ENCODE measurements at regions not wholly inside any gene's neighbourhood (a gene's known extent, or its start where the extent isn't known, plus 50 kb on each side); places are given as distances from the start of the nearest gene placed in this dataset.

DNA sequence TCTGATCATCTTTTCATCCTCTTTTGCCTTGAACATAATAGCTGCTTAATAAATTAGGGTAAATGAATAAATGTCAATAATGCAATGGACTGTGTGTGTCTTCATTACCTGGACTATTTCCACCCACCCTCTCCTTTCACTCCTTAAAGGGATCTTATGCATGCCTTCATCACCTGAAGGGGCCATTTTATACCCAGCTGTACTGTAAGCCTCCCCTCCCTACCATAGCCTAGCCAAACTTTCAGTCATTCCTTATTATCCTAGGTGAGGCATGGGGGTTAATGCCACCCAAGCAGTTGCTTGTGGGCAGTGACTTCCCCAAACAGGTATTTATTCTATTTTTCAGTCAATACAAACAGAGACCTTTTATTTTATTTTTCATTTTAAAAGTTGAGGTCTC is 127.8 kb upstream of the PARP11 start:
- TF ChIP-seq BHLHE40 (IDR thresholded peaks at IDR 0.05; ENCODE audit: low read depth, low read length) (no peak), NFE2L2 (IDR thresholded peaks at IDR 0.05; ENCODE audit: low read depth, low read length) (no peak), RCOR1 (IDR thresholded peaks at IDR 0.05; ENCODE audit: insufficient replicate concordance, low read length) (no peak), SMC3 (IDR thresholded peaks at IDR 0.05; ENCODE audit: low read depth, low read length) (no peak), FOS (IDR thresholded peaks at IDR 0.05; ENCODE audit: low read depth, low read length) (no peak), MXI1 (IDR thresholded peaks at IDR 0.05; ENCODE audit: borderline replicate concordance, low read depth, low read length) (no peak), USF2 (IDR thresholded peaks at IDR 0.05; ENCODE audit: low read depth, low read length) (no peak), RFX5 (IDR thresholded peaks at IDR 0.05; ENCODE audit: low read depth, low read length) (no peak), POLR2A (IDR thresholded peaks at IDR 0.05; ENCODE audit: low read depth, low read length) (no peak), CTCF (conservative IDR thresholded peaks at IDR 0.05; ENCODE audit: low read depth, low read length) (no peak)
- TF ChIP-seq, protein P1, sequence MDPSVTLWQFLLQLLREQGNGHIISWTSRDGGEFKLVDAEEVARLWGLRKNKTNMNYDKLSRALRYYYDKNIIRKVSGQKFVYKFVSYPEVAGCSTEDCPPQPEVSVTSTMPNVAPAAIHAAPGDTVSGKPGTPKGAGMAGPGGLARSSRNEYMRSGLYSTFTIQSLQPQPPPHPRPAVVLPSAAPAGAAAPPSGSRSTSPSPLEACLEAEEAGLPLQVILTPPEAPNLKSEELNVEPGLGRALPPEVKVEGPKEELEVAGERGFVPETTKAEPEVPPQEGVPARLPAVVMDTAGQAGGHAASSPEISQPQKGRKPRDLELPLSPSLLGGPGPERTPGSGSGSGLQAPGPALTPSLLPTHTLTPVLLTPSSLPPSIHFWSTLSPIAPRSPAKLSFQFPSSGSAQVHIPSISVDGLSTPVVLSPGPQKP (IDR thresholded peaks at IDR 0.05; ENCODE audit: borderline replicate concordance, low read depth, low read length) = no peak
- H2AFZ ChIP-seq (replicated peaks; ENCODE audit: low read length, poor library complexity) = no peak overlapping the region
- H2BK120ac ChIP-seq (ENCODE audit: low read depth, low read length) = no peak overlapping the region
- intact Hi-C loops (cut with micrococcal nuclease) (no loop called here), in situ Hi-C loops (cut with MboI; ENCODE audit: low sequenced_read_pairs) (no loop called here), dilution Hi-C loops (cut with HindIII; ENCODE audit: low sequenced_read_pairs, unreplicated experiment) (no loop called here)
- ChIA-PET POLR2A (ENCODE audit: unreplicated experiment) (no interaction called here), CTCF (interaction anchor here (0.8 to 8.7 kb wide), 3 partner anchors 36 to 278 kb away, joined by 4 to 45 read pairs (median 4); no protein-coding TSS in a partner anchor)
- H3K4me3 ChIP-seq (ENCODE audit: insufficient read depth, low read depth, low read length) = no peak overlapping the region
- H3K36me3 ChIP-seq (ENCODE audit: control insufficient read depth, insufficient read depth, low read length) = no peaks in the 10 kb centered on the region
- no peak overlapping the region for H3K27ac ChIP-seq (ENCODE audit: insufficient read depth, low read length)
- H3K14ac ChIP-seq (replicated peaks; ENCODE audit: low read depth, low read length) = no peak overlapping the region
- H3K18ac ChIP-seq (ENCODE audit: low read depth, low read length) = no peak overlapping the region
- BruUV-seq (replicated peaks) = no TSS peak
- H4K5ac ChIP-seq (ENCODE audit: low read depth, low read length) = no peak overlapping the region
- H2BK15ac ChIP-seq (ENCODE audit: low read depth, low read length) = no peak overlapping the region
- H3K9ac ChIP-seq (ENCODE audit: low read depth, low read length) = no peak overlapping the region
- DNase-seq (no peak), ATAC-seq (ENCODE audit: low read depth) (no peak)
- H4K91ac ChIP-seq (ENCODE audit: insufficient read depth, low read depth, low read length) = no peak overlapping the region
- H2AK5ac ChIP-seq (ENCODE audit: low read depth, low read length) = no peak overlapping the region
- H3K4ac ChIP-seq (ENCODE audit: low read depth, low read length) = no peak overlapping the region
- peaks cover 10% of the 10 kb centered on the region for H3K27me3 ChIP-seq (ENCODE audit: control insufficient read depth, insufficient read depth, low read length)
- no peaks in the 10 kb centered on the region for H3K79me1 ChIP-seq (ENCODE audit: low read depth in 1 of 2, low read length in 2 of 2)
- no peak overlapping the region for H3K4me2 ChIP-seq (ENCODE audit: low read depth, low read length)
- no peak overlapping the region for H4K8ac ChIP-seq (ENCODE audit: low read depth in 2 of 2, low read length in 2 of 2)
- H3K9me1 ChIP-seq (ENCODE audit: insufficient read depth, low read length) = no peaks in the 10 kb centered on the region
- H3K56ac ChIP-seq (ENCODE audit: extremely low read depth, insufficient read depth, low read length) = no peak overlapping the region
- no peak overlapping the region for H2AK9ac ChIP-seq (replicated peaks; ENCODE audit: low read depth, low read length, poor library complexity)
- no peaks in the 10 kb centered on the region for H4K20me1 ChIP-seq (ENCODE audit: insufficient read depth, low read length)
- H2BK5ac ChIP-seq (ENCODE audit: low read depth, low read length, poor library complexity, severe bottlenecking) = no peak overlapping the region
- H3K9me3 ChIP-seq (ENCODE audit: control insufficient read depth, insufficient read depth, low read length) = no peaks in the 10 kb centered on the region
- no peak overlapping the region for H3K23ac ChIP-seq (ENCODE audit: low read depth, low read length)
- H2BK20ac ChIP-seq (ENCODE audit: low read depth, low read length) = no peak overlapping the region
- no peaks in the 10 kb centered on the region for H3K4me1 ChIP-seq (ENCODE audit: control insufficient read depth, insufficient read depth, low read length)

All from IMR-90 (cell line).